Prostate gland (tissue), 2 donors: ENCODE measurements at regions not wholly inside any gene's neighbourhood (a gene's known extent, or its start where the extent isn't known, plus 50 kb on each side); places are given as distances from the start of the nearest gene placed in this dataset.
A peak's percentile ranks its signal among the peaks of the same experiment; 100 is the strongest.

Source experiments
- DNase-seq: peaks from one replicate; pipeline ENCODE4 v3.0.0-alpha.2; 2019; ENCODE audit warnings: low spot score
- H3K27ac ChIP-seq, 2 donors: fragments of 200-600 bp; sonication (generic); 2 replicates each; pipeline ENCODE4 v1.5.1; 2017 to 2019
- H3K27me3 ChIP-seq: fragments of 200-600 bp; sonication (generic); replicated peaks from 2 replicates; pipeline ENCODE4 v1.5.1; 2019; ENCODE audit not compliant: insufficient read depth
- H3K36me3 ChIP-seq, 2 donors: fragments of 200-600 bp; sonication (generic); 1 replicate in 1 of 2; 2 replicates in 1 of 2; pipeline versions ENCODE4 v1.5.1 to v1.8.1; 2017 to 2019
- H3K4me1 ChIP-seq: fragments of 200-600 bp; sonication (generic); replicated peaks from 2 replicates; pipeline ENCODE4 v1.5.1; 2019
- H3K4me3 ChIP-seq, 2 donors: fragments of 200-600 bp; sonication (generic); 2 replicates each; pipeline ENCODE4 v1.5.1; 2017 to 2019
- H3K9me3 ChIP-seq: fragments of 200-600 bp; sonication (generic); 2 replicates; pipeline ENCODE4 v1.5.1; 2017
- CTCF ChIP-seq, 4 experiments: fragments of 200-600 bp in 2 of 4; fragments of 450-650 bp in 2 of 4; sonication (generic) in 2 of 4; IDR thresholded peaks; 1 replicate in 3 of 4; 2 replicates in 1 of 4; pipeline ENCODE4 v1.5.1; 2016 to 2019; ENCODE audit warnings: antibody characterized with exemption in 4 of 4, mild to moderate bottlenecking in 2 of 4, moderate library complexity in 2 of 4
- POLR2A ChIP-seq: fragments of 450-650 bp; IDR thresholded peaks from one replicate; pipeline ENCODE4 v1.6.1; 2016; ENCODE audit warnings: antibody characterized with exemption, mild to moderate bottlenecking
- POLR2AphosphoS5 ChIP-seq: sonication (generic); formaldehyde crosslinking; IDR thresholded peaks from one replicate; pipeline ENCODE4 v1.6.1; 2017; ENCODE audit warnings: antibody characterized with exemption
- WGBS: methylation state at CpG from one replicate; pipeline ENCODE4 v1.1.5; 2018; 5-methylcytosine and 5-hydroxymethylcytosine counted together
- intact Hi-C: fragments of 100-400 bp; cut with DNase I; formaldehyde crosslinking; loops from one replicate; pipeline ENCODE4 v1.14.2; 2022

GRCh38 chr13:29933401-29933800 lies 83.0 kb upstream of the UBL3 start:
- Histone ChIP-seq H3K27ac (no peak overlapping the region), H3K9me3 (no peaks in the 10 kb centered on the region), H3K36me3 (no peaks in the 10 kb centered on the region), H3K4me1 (no peaks in the 10 kb centered on the region), H3K4me3 (no peak overlapping the region), H3K27me3 (no peaks in the 10 kb centered on the region)
- intact Hi-C loops = no loop called here
- DNase-seq = no peak
- TF ChIP-seq POLR2A = no peak
- no peak for TF ChIP-seq CTCF (IDR thresholded peaks at IDR 0.05)
- TF ChIP-seq POLR2AphosphoS5 = no peak
- 96% methylated on average over 6 of the region's 6 CpGs for WGBS

DNA sequence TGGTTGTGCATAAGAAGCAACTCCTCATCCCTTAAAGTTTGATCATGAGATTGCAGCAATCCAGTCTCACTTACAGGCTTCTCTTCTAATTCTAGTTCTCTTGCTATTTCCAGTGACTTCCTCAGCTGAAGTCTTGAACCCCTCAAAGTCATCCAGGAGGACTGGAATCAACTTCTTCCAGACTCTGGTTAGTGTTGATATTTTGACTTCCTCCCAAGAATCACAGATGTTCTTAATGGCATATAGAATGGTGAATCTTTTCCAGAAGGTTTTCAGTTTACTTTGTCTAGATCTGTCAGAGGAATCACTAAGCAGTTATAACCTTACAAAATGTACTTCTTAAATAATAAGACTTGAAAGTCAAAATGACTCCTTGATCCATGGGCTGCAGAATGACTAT lies 81.3 kb upstream of the UBL3 start:
- no peaks in the 10 kb centered on the region for H3K27me3 ChIP-seq
- intact Hi-C loops = no loop called here
- H3K36me3 ChIP-seq = no peaks in the 10 kb centered on the region
- no peaks in the 10 kb centered on the region for H3K4me1 ChIP-seq
- H3K4me3 ChIP-seq = no peak overlapping the region
- H3K27ac ChIP-seq = no peak overlapping the region
- no peak for DNase-seq
- H3K9me3 ChIP-seq = no peaks in the 10 kb centered on the region
- TF ChIP-seq POLR2A (no peak), POLR2AphosphoS5 (no peak), CTCF (IDR thresholded peaks at IDR 0.05) (no peak)

- no peak for DNase-seq
- intact Hi-C loops = loop anchor here (10.0 kb wide), 1 partner anchor 186 kb away; no protein-coding TSS in a partner anchor
- 94% methylated on average over 10 of the region's 10 CpGs for WGBS
- H3K27me3 ChIP-seq = no peaks in the 10 kb centered on the region
- H3K27ac ChIP-seq = no peak overlapping the region
- no peaks in the 10 kb centered on the region for H3K36me3 ChIP-seq
- peaks cover 10% of the 10 kb centered on the region for H3K4me1 ChIP-seq
- TF ChIP-seq CTCF (IDR thresholded peaks at IDR 0.05) (no peak), POLR2A (no peak)
- no peaks in the 10 kb centered on the region for H3K9me3 ChIP-seq
- no peak overlapping the region for H3K4me3 ChIP-seq
These were observed 78.8 kb upstream of the UBL3 start for GRCh38 chr13:29929062-29929847.

DNA sequence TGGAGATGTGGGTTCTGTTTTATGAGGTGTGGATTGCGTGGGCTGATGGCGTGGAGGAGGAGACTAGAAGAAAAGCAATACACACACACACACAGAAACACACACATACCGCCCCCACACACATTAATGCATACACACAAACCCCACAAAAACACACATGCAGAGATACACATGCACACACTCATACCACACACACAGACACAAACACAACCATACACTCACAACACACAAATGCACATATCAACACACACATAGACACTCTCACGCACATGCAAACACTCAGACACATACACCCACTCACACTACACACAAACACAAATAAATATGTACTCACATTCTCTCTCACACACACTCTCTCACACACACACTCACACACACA lies 75.7 kb upstream of the UBL3 start:
- no peak overlapping the region for H3K4me3 ChIP-seq
- no peaks in the 10 kb centered on the region for H3K27me3 ChIP-seq
- H3K36me3 ChIP-seq = no peaks in the 10 kb centered on the region
- DNase-seq = no peak
- no peaks in the 10 kb centered on the region for H3K9me3 ChIP-seq
- intact Hi-C loops = loop anchor here (10.0 kb wide), 1 partner anchor 189 kb away; no protein-coding TSS in a partner anchor
- WGBS = 79% methylated on average over 4 of the region's 4 CpGs
- no peak overlapping the region for H3K27ac ChIP-seq
- TF ChIP-seq POLR2A = no peak
- TF ChIP-seq CTCF (IDR thresholded peaks at IDR 0.05) = no peak
- TF ChIP-seq POLR2AphosphoS5 = no peak
- H3K4me1 ChIP-seq = peaks cover 12% of the 10 kb centered on the region

GRCh38 chr13:29925457-29926097 lies 75.2 kb upstream of the UBL3 start:
- Histone ChIP-seq H3K27ac (peak overlapping the region; percentile 36 to 41), H3K36me3 (no peaks in the 10 kb centered on the region), H3K4me3 (no peak overlapping the region), H3K4me1 (peaks cover 12% of the 10 kb centered on the region), H3K27me3 (no peaks in the 10 kb centered on the region), H3K9me3 (no peaks in the 10 kb centered on the region)
- intact Hi-C loops = loop anchor here (10.0 kb wide), 1 partner anchor 189 kb away; no protein-coding TSS in a partner anchor
- TF ChIP-seq POLR2AphosphoS5 = peak; percentile 89
- TF ChIP-seq CTCF (IDR thresholded peaks at IDR 0.05) = no peak
- TF ChIP-seq POLR2A = no peak
- 20% methylated on average over 3 of the region's 3 CpGs for WGBS
- peak; percentile 96 for DNase-seq
